Adipocyte (in vitro differentiated cells): ENCODE measurements at regions not wholly inside any gene's neighbourhood (a gene's known extent, or its start where the extent isn't known, plus 50 kb on each side); places are given as distances from the start of the nearest gene placed in this dataset.
A peak's percentile ranks its signal among the peaks of the same experiment; 100 is the strongest.

Source experiments
- DNase-seq: peaks from one replicate; pipeline ENCODE4 v3.0.0-alpha.2; 2015; ENCODE audit warnings: low read depth
- H3K27me3 ChIP-seq: replicated peaks from 2 replicates; pipeline ENCODE4 v1.7.0; 2013; ENCODE audit warnings: mild to moderate bottlenecking, low read length, moderate library complexity; ENCODE audit not compliant: control insufficient read depth, insufficient read depth
- H3K36me3 ChIP-seq: 2 replicates; pipeline ENCODE4 v1.7.0; 2013; ENCODE audit warnings: low read length, mild to moderate bottlenecking, moderate library complexity; ENCODE audit not compliant: control insufficient read depth, insufficient read depth, severe bottlenecking
- H3K4me1 ChIP-seq: 2 replicates; pipeline ENCODE4 v1.7.0; 2013; ENCODE audit warnings: mild to moderate bottlenecking, low read length, moderate library complexity; ENCODE audit not compliant: control insufficient read depth, insufficient read depth
- H3K4me3 ChIP-seq: 2 replicates; pipeline ENCODE4 v1.7.0; 2013; ENCODE audit warnings: mild to moderate bottlenecking, low read length, moderate library complexity
- H3K9ac ChIP-seq: 2 replicates; pipeline ENCODE4 v1.7.0; 2013; ENCODE audit warnings: mild to moderate bottlenecking, low read length, moderate library complexity
- H3K9me3 ChIP-seq: 2 replicates; pipeline ENCODE4 v1.7.0; 2013; ENCODE audit warnings: mild to moderate bottlenecking, low read length, moderate library complexity; ENCODE audit not compliant: control insufficient read depth

DNA sequence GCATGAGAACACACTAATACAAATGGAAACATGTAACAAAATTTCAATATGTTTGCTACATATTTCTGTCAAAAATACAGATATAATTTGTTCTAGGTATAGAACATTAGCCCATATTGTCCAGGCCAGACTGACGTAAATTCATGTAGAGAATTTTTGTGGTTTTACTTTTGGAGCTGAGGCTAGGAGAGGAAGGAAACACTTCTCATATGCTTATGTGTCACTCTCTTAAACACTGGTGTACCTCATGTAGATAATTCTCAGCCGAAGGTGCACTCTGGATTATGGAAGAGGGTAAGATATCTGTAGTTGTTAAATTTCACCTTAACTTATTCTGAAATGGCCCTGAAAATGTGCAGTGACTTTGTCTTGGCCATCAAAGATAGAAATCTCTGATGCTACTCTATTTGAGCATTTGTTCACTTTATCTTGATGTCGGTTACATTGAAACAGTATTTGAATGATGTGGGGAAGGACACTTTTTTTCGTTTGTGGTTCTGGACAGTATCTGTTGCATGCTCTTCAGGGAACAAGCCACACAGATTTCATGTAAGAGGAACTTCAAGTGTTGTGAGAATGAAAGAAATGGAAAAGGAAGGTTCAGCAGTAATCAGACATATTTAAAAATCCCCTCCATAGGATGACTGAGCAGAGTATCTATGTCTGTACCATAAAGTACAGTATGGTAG is 202.7 kb downstream of the SPATA31D1 start:
- peaks cover 6% of the 10 kb centered on the region for H3K4me1 ChIP-seq
- H3K36me3 ChIP-seq = no peaks in the 10 kb centered on the region
- H3K9ac ChIP-seq = no peak overlapping the region
- DNase-seq = no peak
- H3K27me3 ChIP-seq = no peaks in the 10 kb centered on the region
- no peak overlapping the region for H3K4me3 ChIP-seq
- no peaks in the 10 kb centered on the region for H3K9me3 ChIP-seq

- no peaks in the 10 kb centered on the region for H3K9me3 ChIP-seq
- DNase-seq = no peak
- no peaks in the 10 kb centered on the region for H3K36me3 ChIP-seq
- no peaks in the 10 kb centered on the region for H3K27me3 ChIP-seq
- H3K4me3 ChIP-seq = no peak overlapping the region
- peaks cover 6% of the 10 kb centered on the region for H3K4me1 ChIP-seq
- no peak overlapping the region for H3K9ac ChIP-seq
These were observed 203.6 kb downstream of the SPATA31D1 start for GRCh38 chr9:82192211-82192610.

DNA sequence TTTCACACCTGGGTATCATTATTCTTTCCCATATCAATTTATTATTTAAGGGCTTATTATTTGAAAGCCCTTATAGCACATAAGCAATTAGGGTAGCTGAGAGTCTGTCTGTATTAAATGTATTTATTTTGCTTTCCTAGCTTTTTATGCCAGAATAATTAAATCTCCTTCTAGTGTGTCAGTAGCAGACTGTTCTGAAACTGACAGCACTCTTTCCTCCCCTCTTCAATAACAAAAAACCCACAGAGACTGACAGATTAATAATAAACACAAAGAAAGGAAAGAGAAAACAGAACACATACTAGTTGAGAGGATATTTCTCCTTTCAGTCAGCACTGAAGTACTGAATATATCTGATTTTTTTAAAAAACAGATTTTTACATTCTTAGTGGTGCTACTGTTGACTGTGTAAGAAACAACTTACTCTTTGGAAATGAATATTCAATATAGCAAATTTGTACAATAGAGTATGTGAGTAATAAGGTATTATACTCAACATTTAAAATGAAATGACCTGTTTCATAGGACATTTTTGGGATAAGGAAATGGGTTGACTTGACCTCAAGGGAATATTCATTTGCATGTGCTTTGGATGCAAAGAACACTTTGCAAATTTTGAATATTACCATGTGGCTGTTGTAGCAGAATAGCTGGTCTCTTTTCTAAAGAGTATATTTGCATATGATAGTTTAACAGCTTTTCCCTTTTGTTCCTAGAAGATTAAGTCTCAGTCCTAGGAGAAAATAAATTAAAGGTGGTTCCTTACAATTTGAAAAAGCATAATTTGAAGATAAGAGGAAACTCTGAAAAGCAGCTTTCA is 208.3 kb downstream of the SPATA31D1 start:
- no peaks in the 10 kb centered on the region for H3K9me3 ChIP-seq
- H3K36me3 ChIP-seq = no peaks in the 10 kb centered on the region
- H3K4me3 ChIP-seq = no peak overlapping the region
- DNase-seq = no peak
- no peaks in the 10 kb centered on the region for H3K4me1 ChIP-seq
- no peak overlapping the region for H3K9ac ChIP-seq
- H3K27me3 ChIP-seq = no peaks in the 10 kb centered on the region

- Histone ChIP-seq H3K9ac (no peak overlapping the region), H3K4me3 (no peak overlapping the region), H3K36me3 (no peaks in the 10 kb centered on the region), H3K4me1 (no peaks in the 10 kb centered on the region), H3K9me3 (no peaks in the 10 kb centered on the region), H3K27me3 (no peaks in the 10 kb centered on the region)
- no peak for DNase-seq
These were observed 212.6 kb downstream of the SPATA31D1 start for GRCh38 chr9:82201196-82201595.

GRCh38 chr9:82202808-82203207 is 214.2 kb downstream of the SPATA31D1 start:
- Histone ChIP-seq H3K4me1 (no peaks in the 10 kb centered on the region), H3K4me3 (no peak overlapping the region), H3K9ac (no peak overlapping the region), H3K9me3 (no peaks in the 10 kb centered on the region), H3K36me3 (no peaks in the 10 kb centered on the region), H3K27me3 (no peaks in the 10 kb centered on the region)
- peak; percentile 68 for DNase-seq

- H3K36me3 ChIP-seq = no peaks in the 10 kb centered on the region
- H3K4me1 ChIP-seq = no peaks in the 10 kb centered on the region
- no peak overlapping the region for H3K4me3 ChIP-seq
- H3K9me3 ChIP-seq = peaks cover 9% of the 10 kb centered on the region
- no peaks in the 10 kb centered on the region for H3K27me3 ChIP-seq
- H3K9ac ChIP-seq = no peak overlapping the region
- DNase-seq = peak; percentile 54
These were observed 217.9 kb downstream of the SPATA31D1 start for GRCh38 chr9:82206490-82206889.

- Histone ChIP-seq H3K9ac (no peak overlapping the region), H3K4me1 (no peaks in the 10 kb centered on the region), H3K27me3 (no peaks in the 10 kb centered on the region), H3K9me3 (peaks cover 9% of the 10 kb centered on the region), H3K4me3 (no peak overlapping the region), H3K36me3 (no peaks in the 10 kb centered on the region)
- DNase-seq = no peak
These were observed 218.4 kb downstream of the SPATA31D1 start for GRCh38 chr9:82206946-82207345.

- Histone ChIP-seq H3K36me3 (no peaks in the 10 kb centered on the region), H3K9ac (no peak overlapping the region), H3K27me3 (no peaks in the 10 kb centered on the region), H3K4me1 (no peaks in the 10 kb centered on the region), H3K4me3 (no peak overlapping the region), H3K9me3 (peaks cover 15% of the 10 kb centered on the region)
- DNase-seq = no peak
These were observed 220.3 kb downstream of the SPATA31D1 start for GRCh38 chr9:82208741-82209450.

DNA sequence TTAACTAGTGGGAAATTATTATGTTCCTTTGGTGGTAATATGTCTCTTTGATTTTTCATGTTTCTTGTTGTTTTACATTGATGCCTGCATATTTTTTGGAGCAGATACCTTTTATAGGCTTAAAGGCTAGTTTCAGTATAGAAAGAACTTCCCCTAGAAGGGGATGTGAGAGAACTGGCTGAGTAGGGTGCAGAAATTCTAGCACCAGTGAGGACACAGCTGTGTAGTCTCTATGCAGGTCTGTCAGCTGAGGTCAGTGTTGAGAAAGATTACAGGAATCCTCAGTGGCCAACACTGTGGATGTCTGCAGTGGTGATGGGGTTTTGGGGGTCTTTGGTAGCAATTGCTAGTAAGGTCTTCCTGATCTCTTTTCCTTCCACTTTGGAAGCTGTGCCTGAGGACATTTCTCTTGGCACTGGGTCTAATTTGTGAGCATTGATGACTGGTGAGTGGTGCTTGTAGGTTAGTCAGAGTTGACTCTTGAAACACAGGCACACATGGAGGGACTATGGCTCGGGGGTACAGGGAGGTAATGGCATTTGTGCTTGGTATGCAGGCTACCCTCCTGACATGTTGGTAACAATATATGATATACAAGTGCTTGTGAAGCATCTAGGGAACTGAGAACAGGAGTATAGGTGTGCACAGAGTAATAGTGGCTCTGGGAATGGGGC is 221.4 kb downstream of the SPATA31D1 start:
- DNase-seq = no peak
- Histone ChIP-seq H3K27me3 (no peaks in the 10 kb centered on the region), H3K36me3 (no peaks in the 10 kb centered on the region), H3K9me3 (peaks cover 15% of the 10 kb centered on the region), H3K4me3 (no peak overlapping the region), H3K4me1 (no peaks in the 10 kb centered on the region), H3K9ac (no peak overlapping the region)

- Histone ChIP-seq H3K9me3 (peaks cover 15% of the 10 kb centered on the region), H3K9ac (no peak overlapping the region), H3K27me3 (peaks cover 2% of the 10 kb centered on the region), H3K4me1 (no peaks in the 10 kb centered on the region), H3K4me3 (no peak overlapping the region), H3K36me3 (no peaks in the 10 kb centered on the region)
- no peak for DNase-seq
These were observed 224.3 kb downstream of the SPATA31D1 start for GRCh38 chr9:82212885-82213284.

- no peak for DNase-seq
- Histone ChIP-seq H3K4me3 (no peak overlapping the region), H3K9ac (no peak overlapping the region), H3K36me3 (no peaks in the 10 kb centered on the region), H3K27me3 (peaks cover 2% of the 10 kb centered on the region), H3K4me1 (no peaks in the 10 kb centered on the region), H3K9me3 (peaks cover 6% of the 10 kb centered on the region)
These were observed 227.9 kb downstream of the SPATA31D1 start for GRCh38 chr9:82216435-82216834.
